ENCODE measurements at regions not wholly inside any gene's neighbourhood (a gene's known extent, or its start where the extent isn't known, plus 50 kb on each side); places are given as distances from the start of the nearest gene placed in this dataset.

- Histone ChIP-seq H3K27ac (no peak overlapping the region), H3K27me3 (no peaks in the 10 kb centered on the region), H3K36me3 (no peaks in the 10 kb centered on the region), H3K9me3 (no peaks in the 10 kb centered on the region), H3K4me3 (no peak overlapping the region), H3K4me1 (no peaks in the 10 kb centered on the region)
- DNase-seq (ENCODE audit: low spot score in 2 of 2), result no peak
- TF ChIP-seq CTCF (IDR thresholded peaks at IDR 0.05) (no peak), POLR2A (IDR thresholded peaks at IDR 0.05) (no peak), POLR2AphosphoS5 (IDR thresholded peaks at IDR 0.05) (no peak)
- intact Hi-C loops (cut with DNase I; ENCODE audit: low total_unique reads), result no loop called here
These were observed 447.3 kb upstream of the USP9Y start for GRCh38 chrY:12253756-12254155.

GRCh38 chrY:12271162-12271561 is 429.9 kb upstream of the USP9Y start:
- DNase-seq (ENCODE audit: low spot score in 2 of 2), result no peak
- Histone ChIP-seq H3K27ac (no peak overlapping the region), H3K4me1 (no peaks in the 10 kb centered on the region), H3K4me3 (no peak overlapping the region), H3K36me3 (no peaks in the 10 kb centered on the region), H3K27me3 (no peaks in the 10 kb centered on the region), H3K9me3 (no peaks in the 10 kb centered on the region)
- TF ChIP-seq POLR2A (IDR thresholded peaks at IDR 0.05) (no peak), CTCF (IDR thresholded peaks at IDR 0.05) (no peak), POLR2AphosphoS5 (IDR thresholded peaks at IDR 0.05) (no peak)
- intact Hi-C loops (cut with DNase I; ENCODE audit: low total_unique reads), result no loop called here

GRCh38 chrY:12285608-12286007 is 415.4 kb upstream of the USP9Y start:
- Histone ChIP-seq H3K4me1 (no peaks in the 10 kb centered on the region), H3K27me3 (no peaks in the 10 kb centered on the region), H3K9me3 (no peaks in the 10 kb centered on the region), H3K27ac (no peak overlapping the region), H3K4me3 (no peak overlapping the region), H3K36me3 (no peaks in the 10 kb centered on the region)
- no peak for DNase-seq (ENCODE audit: low spot score in 2 of 2)
- TF ChIP-seq POLR2A (IDR thresholded peaks at IDR 0.05) (no peak), CTCF (IDR thresholded peaks at IDR 0.05) (no peak), POLR2AphosphoS5 (IDR thresholded peaks at IDR 0.05) (no peak)
- intact Hi-C loops (cut with DNase I; ENCODE audit: low total_unique reads), result no loop called here

GRCh38 chrY:12288919-12289318 is 412.1 kb upstream of the USP9Y start:
- Histone ChIP-seq H3K36me3 (no peaks in the 10 kb centered on the region), H3K27ac (no peak overlapping the region), H3K4me1 (no peaks in the 10 kb centered on the region), H3K4me3 (no peak overlapping the region), H3K27me3 (no peaks in the 10 kb centered on the region), H3K9me3 (no peaks in the 10 kb centered on the region)
- DNase-seq (ENCODE audit: low spot score in 2 of 2), result no peak
- no peak for TF ChIP-seq POLR2AphosphoS5 (IDR thresholded peaks at IDR 0.05)
- TF ChIP-seq CTCF (IDR thresholded peaks at IDR 0.05), result no peak
- TF ChIP-seq POLR2A (IDR thresholded peaks at IDR 0.05), result no peak
- intact Hi-C loops (cut with DNase I; ENCODE audit: low total_unique reads), result no loop called here

GRCh38 chrY:12289415-12289814 is 411.6 kb upstream of the USP9Y start:
- Histone ChIP-seq H3K9me3 (no peaks in the 10 kb centered on the region), H3K4me1 (no peaks in the 10 kb centered on the region), H3K27ac (no peak overlapping the region), H3K4me3 (no peak overlapping the region), H3K36me3 (no peaks in the 10 kb centered on the region), H3K27me3 (no peaks in the 10 kb centered on the region)
- no peak for DNase-seq (ENCODE audit: low spot score in 2 of 2)
- intact Hi-C loops (cut with DNase I; ENCODE audit: low total_unique reads), result no loop called here
- no peak for TF ChIP-seq CTCF (IDR thresholded peaks at IDR 0.05)
- TF ChIP-seq POLR2A (IDR thresholded peaks at IDR 0.05), result no peak
- no peak for TF ChIP-seq POLR2AphosphoS5 (IDR thresholded peaks at IDR 0.05)
